HEK293T (cell line): ENCODE measurements at regions not wholly inside any gene's neighbourhood (a gene's known extent, or its start where the extent isn't known, plus 50 kb on each side); places are given as distances from the start of the nearest gene placed in this dataset.

Experiments used
- ARNT ChIP-seq: fragments of 450-650 bp; IDR thresholded peaks from 2 replicates; pipeline ENCODE4 v1.6.1; 2017; ENCODE audit warnings: mild to moderate bottlenecking
- BHLHE40 ChIP-seq: fragments of 450-650 bp; IDR thresholded peaks from 2 replicates; pipeline ENCODE4 v1.6.1; 2016; ENCODE audit warnings: mild to moderate bottlenecking, moderate library complexity, borderline replicate concordance
- CTBP1 ChIP-seq: fragments of 450-650 bp; IDR thresholded peaks from 2 replicates; pipeline ENCODE4 v1.6.1; 2016; ENCODE audit warnings: borderline replicate concordance
- ELF4 ChIP-seq: fragments of 450-650 bp; IDR thresholded peaks from 2 replicates; pipeline ENCODE4 v1.6.1; 2017; ENCODE audit warnings: antibody characterized with exemption
- FOXA1 ChIP-seq: fragments of 450-650 bp; IDR thresholded peaks from 2 replicates; pipeline ENCODE4 v1.6.1; 2016; ENCODE audit warnings: mild to moderate bottlenecking
- FOXK2 ChIP-seq: fragments of 450-650 bp; IDR thresholded peaks from 2 replicates; pipeline ENCODE4 v1.6.1; 2016; ENCODE audit warnings: mild to moderate bottlenecking
- FOXM1 ChIP-seq: fragments of 450-650 bp; IDR thresholded peaks from 2 replicates; pipeline ENCODE4 v1.6.1; 2017; ENCODE audit warnings: mild to moderate bottlenecking, borderline replicate concordance
- LEF1 ChIP-seq: fragments of 450-650 bp; IDR thresholded peaks from 2 replicates; pipeline ENCODE4 v1.6.1; 2017; ENCODE audit warnings: mild to moderate bottlenecking, borderline replicate concordance
- NFRKB ChIP-seq: fragments of 450-650 bp; IDR thresholded peaks from 2 replicates; pipeline ENCODE4 v1.6.1; 2016; ENCODE audit warnings: mild to moderate bottlenecking, moderate library complexity
- PKNOX1 ChIP-seq: fragments of 450-650 bp; IDR thresholded peaks from 2 replicates; pipeline ENCODE4 v1.6.1; 2016
- SP1 ChIP-seq: fragments of 450-650 bp; IDR thresholded peaks from 2 replicates; pipeline ENCODE4 v1.6.1; 2017
- TARDBP ChIP-seq: fragments of 450-650 bp; IDR thresholded peaks from 2 replicates; pipeline ENCODE4 v1.6.1; 2016
- ZNF384 ChIP-seq: fragments of 450-650 bp; IDR thresholded peaks from 2 replicates; pipeline ENCODE4 v1.6.1; 2016

- TF ChIP-seq ARNT (no peak), LEF1 (no peak), ELF4 (no peak), NFRKB (no peak), ZNF384 (no peak), FOXM1 (no peak), PKNOX1 (no peak), BHLHE40 (no peak), SP1 (no peak), FOXK2 (no peak), FOXA1 (no peak), CTBP1 (no peak), TARDBP (no peak)
Observed at GRCh38 chr17:77314601-77315000, 173.8 kb downstream of the SEC14L1 start.
